Progenitor cell of endocrine pancreas (in vitro differentiated cells): ENCODE measurements at regions not wholly inside any gene's neighbourhood (a gene's known extent, or its start where the extent isn't known, plus 50 kb on each side); places are given as distances from the start of the nearest gene placed in this dataset.

Experiments used
- DNase-seq: peaks from one replicate; pipeline ENCODE4 v3.0.0; 2021; ENCODE audit warnings: low spot score; ENCODE audit not compliant: unreplicated experiment
- H3K27ac Mint-ChIP-seq: 2 replicates; pipeline ENCODE4 v1.8.0; 2021; ENCODE audit warnings: mild to moderate bottlenecking, moderate library complexity, mixed read lengths
- H3K27me3 Mint-ChIP-seq: 2 replicates; pipeline ENCODE4 v1.8.0; 2021; ENCODE audit warnings: mixed read lengths
- H3K36me3 Mint-ChIP-seq: 2 replicates; pipeline ENCODE4 v1.8.0; 2022; ENCODE audit warnings: mixed read lengths; ENCODE audit not compliant: insufficient read depth
- H3K4me1 Mint-ChIP-seq: 2 replicates; pipeline ENCODE4 v1.8.0; 2021; ENCODE audit warnings: low read depth, mixed read lengths
- H3K4me3 Mint-ChIP-seq: 2 replicates; pipeline ENCODE4 v1.8.0; 2021; ENCODE audit warnings: low read depth, mild to moderate bottlenecking, moderate library complexity, mixed read lengths
- H3K9me3 Mint-ChIP-seq: 2 replicates; pipeline ENCODE4 v1.8.0; 2021; ENCODE audit warnings: low read depth, mixed read lengths
- TF ChIP-seq, protein P1 (sequence below): fragments of 200-600 bp; sonication (generic); IDR thresholded peaks from one replicate; pipeline ENCODE4 v1.5.0; 2021; ENCODE audit warnings: antibody characterized with exemption, mild to moderate bottlenecking; ENCODE audit not compliant: unreplicated experiment

GRCh38 chr2:142684667-142685066 is 192.8 kb upstream of the KYNU start:
- no peak for DNase-seq
- Mint-ChIP-seq H3K4me1 (peaks cover 2% of the 10 kb centered on the region), H3K4me3 (no peak overlapping the region), H3K36me3 (no peaks in the 10 kb centered on the region), H3K9me3 (no peaks in the 10 kb centered on the region), H3K27ac (peak overlapping the region; percentile 29), H3K27me3 (no peaks in the 10 kb centered on the region)
- TF ChIP-seq, protein P1, sequence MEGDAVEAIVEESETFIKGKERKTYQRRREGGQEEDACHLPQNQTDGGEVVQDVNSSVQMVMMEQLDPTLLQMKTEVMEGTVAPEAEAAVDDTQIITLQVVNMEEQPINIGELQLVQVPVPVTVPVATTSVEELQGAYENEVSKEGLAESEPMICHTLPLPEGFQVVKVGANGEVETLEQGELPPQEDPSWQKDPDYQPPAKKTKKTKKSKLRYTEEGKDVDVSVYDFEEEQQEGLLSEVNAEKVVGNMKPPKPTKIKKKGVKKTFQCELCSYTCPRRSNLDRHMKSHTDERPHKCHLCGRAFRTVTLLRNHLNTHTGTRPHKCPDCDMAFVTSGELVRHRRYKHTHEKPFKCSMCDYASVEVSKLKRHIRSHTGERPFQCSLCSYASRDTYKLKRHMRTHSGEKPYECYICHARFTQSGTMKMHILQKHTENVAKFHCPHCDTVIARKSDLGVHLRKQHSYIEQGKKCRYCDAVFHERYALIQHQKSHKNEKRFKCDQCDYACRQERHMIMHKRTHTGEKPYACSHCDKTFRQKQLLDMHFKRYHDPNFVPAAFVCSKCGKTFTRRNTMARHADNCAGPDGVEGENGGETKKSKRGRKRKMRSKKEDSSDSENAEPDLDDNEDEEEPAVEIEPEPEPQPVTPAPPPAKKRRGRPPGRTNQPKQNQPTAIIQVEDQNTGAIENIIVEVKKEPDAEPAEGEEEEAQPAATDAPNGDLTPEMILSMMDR: no peak

DNA sequence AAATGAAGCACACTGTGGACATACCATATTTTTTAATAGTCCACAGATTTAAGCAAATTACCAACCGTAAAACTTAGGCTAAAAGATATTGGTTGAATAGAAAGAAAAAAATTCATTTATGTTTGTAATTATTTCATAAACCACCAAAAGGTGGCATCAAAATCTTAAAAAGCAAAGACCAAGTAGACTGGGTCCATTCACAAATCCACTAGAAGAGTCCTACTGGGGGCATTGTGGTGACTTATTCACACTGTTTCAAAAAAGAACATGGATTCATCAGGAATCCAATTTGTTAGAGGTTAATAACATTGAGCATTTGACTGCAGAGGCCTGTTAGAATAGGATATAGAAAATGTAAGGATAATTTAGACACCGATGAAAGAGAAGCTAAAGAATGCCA is 194.9 kb upstream of the KYNU start:
- Mint-ChIP-seq H3K27ac (no peak overlapping the region), H3K4me3 (no peak overlapping the region), H3K27me3 (no peaks in the 10 kb centered on the region), H3K36me3 (no peaks in the 10 kb centered on the region), H3K9me3 (no peaks in the 10 kb centered on the region), H3K4me1 (peaks cover 2% of the 10 kb centered on the region)
- TF ChIP-seq, protein P1: no peak
- no peak for DNase-seq

DNA sequence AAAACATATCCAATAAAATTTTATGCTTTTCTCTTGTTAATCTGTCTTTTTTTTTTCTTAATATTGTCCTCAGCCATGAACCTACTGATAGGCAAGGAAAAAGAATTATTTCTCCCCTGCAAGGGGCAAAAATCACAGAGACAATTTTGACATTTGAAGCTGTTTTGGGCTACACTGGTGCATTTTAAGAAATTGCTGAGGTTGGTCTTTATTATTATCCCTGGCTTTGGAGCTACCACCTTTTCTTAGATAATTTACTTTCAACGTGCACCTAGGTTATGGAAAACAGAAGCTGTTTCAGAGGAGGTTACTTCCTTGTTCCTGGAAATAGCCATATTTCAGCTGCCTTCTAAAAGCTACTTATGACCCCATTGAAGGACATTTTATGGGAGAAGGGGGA is 195.5 kb upstream of the KYNU start:
- H3K4me1 Mint-ChIP-seq: peaks cover 2% of the 10 kb centered on the region
- no peaks in the 10 kb centered on the region for H3K9me3 Mint-ChIP-seq
- no peaks in the 10 kb centered on the region for H3K27me3 Mint-ChIP-seq
- no peak overlapping the region for H3K27ac Mint-ChIP-seq
- H3K4me3 Mint-ChIP-seq: no peak overlapping the region
- no peaks in the 10 kb centered on the region for H3K36me3 Mint-ChIP-seq
- no peak for DNase-seq
- TF ChIP-seq, protein P1: no peak

DNA sequence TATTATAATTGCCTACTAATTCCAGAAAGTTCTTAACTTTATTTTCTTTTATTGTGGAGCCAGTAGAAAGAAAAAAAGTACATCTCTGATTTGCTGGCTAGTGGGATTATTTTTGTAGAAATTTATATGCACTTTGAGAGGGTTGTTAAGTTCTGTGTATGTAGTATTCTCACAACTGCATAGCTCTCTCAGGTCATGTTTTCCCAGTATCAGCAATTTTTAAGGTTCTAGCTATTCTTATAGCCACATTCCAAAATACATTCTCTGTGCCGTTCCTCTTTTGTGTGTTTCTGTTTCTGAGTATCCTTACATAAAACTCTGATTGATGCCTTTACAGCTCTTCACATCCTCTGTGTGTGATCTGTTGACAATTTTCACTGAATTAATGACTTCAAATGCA is 199.3 kb upstream of the KYNU start:
- Mint-ChIP-seq H3K36me3 (no peaks in the 10 kb centered on the region), H3K9me3 (no peaks in the 10 kb centered on the region), H3K27ac (no peak overlapping the region), H3K4me1 (no peaks in the 10 kb centered on the region), H3K4me3 (no peak overlapping the region), H3K27me3 (no peaks in the 10 kb centered on the region)
- TF ChIP-seq, protein P1: no peak
- DNase-seq: no peak

DNA sequence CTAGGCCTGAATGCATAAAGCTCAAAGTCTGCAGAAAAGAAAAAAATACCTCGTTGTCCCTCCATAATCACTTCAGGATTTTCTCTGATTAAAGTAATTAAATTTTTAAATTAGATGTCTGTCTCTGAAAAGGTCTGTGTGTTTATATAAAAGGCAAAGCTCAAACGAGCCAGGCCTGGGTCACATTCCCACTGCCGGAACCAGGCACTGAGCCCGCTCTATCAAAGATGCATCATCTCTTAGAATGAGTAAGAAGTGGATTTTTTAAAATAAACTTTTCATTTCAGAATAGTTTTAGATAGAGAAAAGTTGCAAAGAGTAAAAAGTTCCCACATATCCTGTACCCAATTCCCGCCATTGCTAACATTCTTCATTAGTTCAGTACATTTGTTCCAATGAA is 202.1 kb upstream of the KYNU start:
- TF ChIP-seq, protein P1: no peak
- no peaks in the 10 kb centered on the region for H3K4me1 Mint-ChIP-seq
- no peak overlapping the region for H3K4me3 Mint-ChIP-seq
- no peaks in the 10 kb centered on the region for H3K36me3 Mint-ChIP-seq
- DNase-seq: no peak
- no peaks in the 10 kb centered on the region for H3K27me3 Mint-ChIP-seq
- H3K27ac Mint-ChIP-seq: no peak overlapping the region
- no peaks in the 10 kb centered on the region for H3K9me3 Mint-ChIP-seq
